ENCODE measurements at regions not wholly inside any gene's neighbourhood (a gene's known extent, or its start where the extent isn't known, plus 50 kb on each side); places are given as distances from the start of the nearest gene placed in this dataset.
"Not testable (repeated sequence)": the region's sequence is repeated elsewhere in the genome, so short reads cannot be mapped to it uniquely, and the experiment has no call there.

DNA sequence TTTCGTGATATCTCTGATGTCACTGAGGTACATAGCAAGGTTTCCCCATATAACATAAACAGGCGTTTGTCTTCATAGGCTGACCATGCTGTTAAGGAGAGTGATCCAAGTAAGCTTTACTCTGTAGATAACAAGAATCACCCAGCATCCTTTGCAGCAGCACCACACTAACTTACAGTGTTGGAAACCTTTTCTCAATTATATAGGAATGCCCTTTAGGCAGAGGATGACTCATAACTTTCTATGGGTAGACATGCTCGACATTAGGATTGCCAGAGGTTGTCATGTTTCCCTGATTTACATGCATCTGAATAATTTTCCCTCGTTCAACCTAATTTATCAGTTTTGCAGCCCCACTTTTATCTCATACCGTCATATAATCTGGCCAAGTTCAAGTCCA, 870.0 kb upstream of the CDH9 start:
- WGBS (ENCODE audit: insufficient coverage, insufficient read length): no CpG with 5 or more reads among the region's 5 CpGs

DNA sequence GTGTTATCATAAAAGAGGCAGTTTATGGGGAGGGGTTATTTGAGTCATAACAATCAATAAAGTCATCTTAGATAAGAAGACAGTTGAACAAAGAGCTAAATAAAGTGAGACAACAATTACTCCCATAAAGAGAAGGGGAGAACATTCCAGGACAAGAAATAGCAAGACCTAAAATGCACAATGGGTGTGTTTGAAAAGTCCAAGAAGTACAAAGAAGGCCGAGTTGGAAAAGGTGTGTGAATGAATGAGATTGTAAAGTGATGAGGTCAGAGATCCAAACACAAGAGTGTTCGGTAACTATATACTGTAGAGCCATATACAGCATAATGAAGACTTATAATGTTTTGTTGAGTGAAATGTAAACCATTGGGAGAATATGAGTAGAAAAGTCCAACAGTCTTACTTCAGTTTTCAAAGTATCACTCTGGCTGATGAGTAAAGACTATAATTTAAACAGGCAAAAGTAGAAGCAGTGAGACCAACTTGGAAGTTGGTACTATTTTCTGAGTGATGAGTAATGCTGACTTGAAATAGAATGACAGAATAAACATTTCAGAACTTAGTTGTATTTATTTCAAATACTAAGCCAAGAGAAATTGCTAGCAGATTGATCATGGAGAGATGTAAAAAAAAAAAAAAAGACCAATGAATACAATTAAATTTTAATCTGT, 868.7 kb upstream of the CDH9 start:
- Histone ChIP-seq H3K4me1 (ENCODE audit: control insufficient read depth, insufficient read depth, low read length) (no peaks in the 10 kb centered on the region), H3K27ac (ENCODE audit: low read length) (no peak overlapping the region), H3K4me3 (ENCODE audit: low read length) (no peak overlapping the region), H3K36me3 (ENCODE audit: control insufficient read depth, insufficient read depth, low read length) (no peaks in the 10 kb centered on the region), H3K9me3 (ENCODE audit: control insufficient read depth, insufficient read depth, low read length) (no peaks in the 10 kb centered on the region), H3K27me3 (ENCODE audit: control insufficient read depth, insufficient read depth, low read length) (no peaks in the 10 kb centered on the region)
- DNase-seq (ENCODE audit: low read depth, low spot score): no peak
- WGBS (ENCODE audit: insufficient coverage, insufficient read length): no CpG with 5 or more reads among the region's 2 CpGs

More for the DNA sequence above, 870.0 kb upstream of the CDH9 start:
- Histone ChIP-seq H3K36me3 (ENCODE audit: control insufficient read depth, insufficient read depth, low read length) (no peaks in the 10 kb centered on the region), H3K9me3 (ENCODE audit: control insufficient read depth, insufficient read depth, low read length) (no peaks in the 10 kb centered on the region), H3K27me3 (ENCODE audit: control insufficient read depth, insufficient read depth, low read length) (no peaks in the 10 kb centered on the region), H3K4me1 (ENCODE audit: control insufficient read depth, insufficient read depth, low read length) (no peaks in the 10 kb centered on the region), H3K27ac (ENCODE audit: low read length) (no peak overlapping the region), H3K4me3 (ENCODE audit: low read length) (no peak overlapping the region)
- no peak for DNase-seq (ENCODE audit: low read depth, low spot score)

DNA sequence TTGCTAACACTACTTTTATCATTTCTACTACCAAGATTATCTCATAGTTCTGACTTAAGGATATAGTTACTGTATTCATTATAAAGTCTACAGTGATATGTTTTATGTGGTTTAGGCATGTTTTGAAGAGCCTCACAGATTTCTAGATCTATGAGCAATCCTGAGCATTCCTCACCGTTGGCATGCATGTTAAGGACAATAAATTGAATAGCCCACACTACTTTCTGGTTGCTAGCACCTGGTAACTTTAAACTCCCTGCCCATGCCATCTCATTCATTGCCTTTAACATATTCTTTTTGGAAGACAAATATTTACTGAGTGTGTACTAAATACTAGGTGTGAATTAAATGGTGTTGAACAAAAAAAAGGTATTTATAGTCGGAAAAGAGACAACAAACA, 868.1 kb upstream of the CDH9 start:
- DNase-seq (ENCODE audit: low read depth, low spot score): no peak
- Histone ChIP-seq H3K9me3 (ENCODE audit: control insufficient read depth, insufficient read depth, low read length) (no peaks in the 10 kb centered on the region), H3K4me1 (ENCODE audit: control insufficient read depth, insufficient read depth, low read length) (no peaks in the 10 kb centered on the region), H3K27ac (ENCODE audit: low read length) (no peak overlapping the region), H3K36me3 (ENCODE audit: control insufficient read depth, insufficient read depth, low read length) (no peaks in the 10 kb centered on the region), H3K27me3 (ENCODE audit: control insufficient read depth, insufficient read depth, low read length) (no peaks in the 10 kb centered on the region), H3K4me3 (ENCODE audit: low read length) (no peak overlapping the region)
- 100% methylated on average over 1 of the region's 2 CpGs for WGBS (ENCODE audit: insufficient coverage, insufficient read length)

DNA sequence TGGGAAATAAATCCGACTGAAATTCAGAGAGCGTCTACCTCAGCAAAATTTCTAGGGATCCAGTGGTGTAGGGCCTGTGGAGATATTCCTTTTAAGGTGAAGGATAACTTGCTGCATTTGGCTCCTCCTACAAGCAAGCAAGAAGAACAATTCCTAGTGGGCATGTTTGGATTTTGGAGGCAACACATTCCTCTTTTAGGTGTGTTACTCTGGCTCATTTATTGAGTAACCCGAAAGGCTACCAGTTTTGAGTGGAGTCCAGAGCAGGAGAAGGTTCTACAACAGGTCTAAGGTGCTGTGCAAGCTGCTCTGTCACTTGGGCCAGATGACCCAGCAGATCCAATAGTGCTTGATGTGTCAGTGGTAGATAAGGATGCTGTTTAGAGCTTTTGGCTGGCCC, 862.4 kb upstream of the CDH9 start:
- H3K4me1 ChIP-seq (ENCODE audit: control insufficient read depth, insufficient read depth, low read length): no peaks in the 10 kb centered on the region
- WGBS (ENCODE audit: insufficient coverage, insufficient read length): no CpG with 5 or more reads among the region's 3 CpGs
- H3K27me3 ChIP-seq (ENCODE audit: control insufficient read depth, insufficient read depth, low read length): no peaks in the 10 kb centered on the region
- H3K36me3 ChIP-seq (ENCODE audit: control insufficient read depth, insufficient read depth, low read length): no peaks in the 10 kb centered on the region
- no peak overlapping the region for H3K4me3 ChIP-seq (ENCODE audit: low read length)
- DNase-seq (ENCODE audit: low read depth, low spot score): no peak
- H3K9me3 ChIP-seq (ENCODE audit: control insufficient read depth, insufficient read depth, low read length): no peaks in the 10 kb centered on the region
- no peak overlapping the region for H3K27ac ChIP-seq (ENCODE audit: low read length)

DNA sequence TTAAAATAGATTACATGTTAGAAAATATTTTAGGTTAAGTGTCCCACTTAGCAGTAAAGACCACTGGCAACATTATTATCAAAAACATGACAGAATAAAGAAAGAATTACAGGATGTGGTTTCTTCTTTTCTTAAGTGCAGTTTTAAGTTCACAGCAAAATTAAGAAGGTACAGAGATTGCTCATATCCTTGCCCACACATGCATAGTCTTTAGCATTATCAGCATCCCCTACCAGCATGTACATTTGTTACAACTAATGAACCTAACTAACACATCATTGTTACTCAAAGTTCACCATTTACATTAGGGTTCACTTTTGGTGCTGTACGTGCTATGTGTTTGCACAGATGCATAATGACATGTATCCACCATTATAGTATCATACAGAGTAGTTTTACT, 837.7 kb upstream of the CDH9 start:
- Histone ChIP-seq H3K4me1 (ENCODE audit: control insufficient read depth, insufficient read depth, low read length) (no peaks in the 10 kb centered on the region), H3K9me3 (ENCODE audit: control insufficient read depth, insufficient read depth, low read length) (no peaks in the 10 kb centered on the region), H3K27ac (ENCODE audit: low read length) (no peak overlapping the region), H3K4me3 (ENCODE audit: low read length) (no peak overlapping the region), H3K27me3 (ENCODE audit: control insufficient read depth, insufficient read depth, low read length) (no peaks in the 10 kb centered on the region), H3K36me3 (ENCODE audit: control insufficient read depth, insufficient read depth, low read length) (no peaks in the 10 kb centered on the region)
- DNase-seq (ENCODE audit: low read depth, low spot score): no peak
- no CpG with 5 or more reads among the region's 1 CpG for WGBS (ENCODE audit: insufficient coverage, insufficient read length)

DNA sequence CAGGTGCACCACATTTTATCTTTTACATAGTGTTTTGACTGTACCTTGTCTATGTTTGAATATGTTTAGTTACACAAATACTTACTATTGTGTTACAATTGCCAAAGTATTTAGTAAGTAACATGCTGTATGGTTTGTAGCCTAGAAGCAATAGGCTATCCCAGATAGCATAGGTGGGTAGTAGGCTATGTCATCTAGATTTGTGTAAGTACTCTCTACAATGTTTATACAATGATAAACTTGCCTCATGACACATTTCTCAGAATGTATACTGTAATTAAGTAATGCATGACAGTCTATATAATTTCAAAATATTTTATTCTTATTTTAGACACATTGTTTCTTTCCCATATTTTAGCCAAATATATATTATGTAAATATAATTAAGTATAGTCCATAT, 836.8 kb upstream of the CDH9 start:
- no peaks in the 10 kb centered on the region for H3K27me3 ChIP-seq (ENCODE audit: control insufficient read depth, insufficient read depth, low read length)
- no peak overlapping the region for H3K4me3 ChIP-seq (ENCODE audit: low read length)
- no peak overlapping the region for H3K27ac ChIP-seq (ENCODE audit: low read length)
- no peaks in the 10 kb centered on the region for H3K36me3 ChIP-seq (ENCODE audit: control insufficient read depth, insufficient read depth, low read length)
- no peak for DNase-seq (ENCODE audit: low read depth, low spot score)
- H3K9me3 ChIP-seq (ENCODE audit: control insufficient read depth, insufficient read depth, low read length): no peaks in the 10 kb centered on the region
- H3K4me1 ChIP-seq (ENCODE audit: control insufficient read depth, insufficient read depth, low read length): no peaks in the 10 kb centered on the region

DNA sequence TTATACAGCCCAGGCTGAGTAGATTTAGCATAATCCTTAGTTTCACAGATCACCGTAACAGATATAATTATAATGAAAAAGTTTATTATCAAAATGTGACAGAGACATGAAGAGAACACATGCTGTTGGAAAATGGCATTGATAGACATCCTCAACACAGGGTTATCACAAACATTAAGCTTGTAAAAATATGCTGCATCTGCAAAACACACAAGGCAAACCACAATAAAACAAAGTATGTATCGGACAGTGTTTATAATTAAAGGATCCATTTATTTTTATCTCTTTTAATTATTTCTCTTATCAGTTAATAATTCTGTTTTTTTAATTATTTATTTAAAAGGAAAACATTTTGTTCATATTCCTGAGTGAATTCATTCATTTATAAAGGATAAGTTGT, 829.9 kb upstream of the CDH9 start:
- no CpG with 5 or more reads among the region's 2 CpGs for WGBS (ENCODE audit: insufficient coverage, insufficient read length)
- DNase-seq (ENCODE audit: low read depth, low spot score): no peak
- Histone ChIP-seq H3K9me3 (ENCODE audit: control insufficient read depth, insufficient read depth, low read length) (no peaks in the 10 kb centered on the region), H3K36me3 (ENCODE audit: control insufficient read depth, insufficient read depth, low read length) (no peaks in the 10 kb centered on the region), H3K27ac (ENCODE audit: low read length) (no peak overlapping the region), H3K4me1 (ENCODE audit: control insufficient read depth, insufficient read depth, low read length) (no peaks in the 10 kb centered on the region), H3K27me3 (ENCODE audit: control insufficient read depth, insufficient read depth, low read length) (no peaks in the 10 kb centered on the region), H3K4me3 (ENCODE audit: low read length) (no peak overlapping the region)

DNA sequence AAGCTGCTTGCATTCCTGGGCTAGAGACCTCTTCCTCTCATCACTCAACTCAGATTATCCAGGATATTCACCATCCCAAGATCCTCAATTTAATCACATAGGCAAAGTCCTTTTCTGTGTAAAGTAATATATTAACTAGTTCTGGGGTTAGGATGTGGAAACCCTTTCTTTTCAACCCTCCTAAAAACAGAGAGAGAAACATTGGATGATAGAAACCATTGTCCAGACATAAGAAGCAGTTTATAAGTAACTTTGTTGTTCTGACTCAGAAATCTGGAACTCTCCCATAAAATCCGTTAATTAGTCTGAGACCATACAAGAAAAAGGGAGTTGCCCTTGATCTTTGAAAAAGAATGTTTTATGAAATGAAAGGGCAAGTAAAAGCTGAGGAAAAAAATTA, 817.1 kb upstream of the CDH9 start:
- no peaks in the 10 kb centered on the region for H3K36me3 ChIP-seq (ENCODE audit: control insufficient read depth, insufficient read depth, low read length)
- DNase-seq (ENCODE audit: low read depth, low spot score): no peak
- no peaks in the 10 kb centered on the region for H3K9me3 ChIP-seq (ENCODE audit: control insufficient read depth, insufficient read depth, low read length)
- no peak overlapping the region for H3K27ac ChIP-seq (ENCODE audit: low read length)
- no peaks in the 10 kb centered on the region for H3K27me3 ChIP-seq (ENCODE audit: control insufficient read depth, insufficient read depth, low read length)
- no CpG with 5 or more reads among the region's 1 CpG for WGBS (ENCODE audit: insufficient coverage, insufficient read length)
- no peak overlapping the region for H3K4me3 ChIP-seq (ENCODE audit: low read length)
- H3K4me1 ChIP-seq (ENCODE audit: control insufficient read depth, insufficient read depth, low read length): no peaks in the 10 kb centered on the region

DNA sequence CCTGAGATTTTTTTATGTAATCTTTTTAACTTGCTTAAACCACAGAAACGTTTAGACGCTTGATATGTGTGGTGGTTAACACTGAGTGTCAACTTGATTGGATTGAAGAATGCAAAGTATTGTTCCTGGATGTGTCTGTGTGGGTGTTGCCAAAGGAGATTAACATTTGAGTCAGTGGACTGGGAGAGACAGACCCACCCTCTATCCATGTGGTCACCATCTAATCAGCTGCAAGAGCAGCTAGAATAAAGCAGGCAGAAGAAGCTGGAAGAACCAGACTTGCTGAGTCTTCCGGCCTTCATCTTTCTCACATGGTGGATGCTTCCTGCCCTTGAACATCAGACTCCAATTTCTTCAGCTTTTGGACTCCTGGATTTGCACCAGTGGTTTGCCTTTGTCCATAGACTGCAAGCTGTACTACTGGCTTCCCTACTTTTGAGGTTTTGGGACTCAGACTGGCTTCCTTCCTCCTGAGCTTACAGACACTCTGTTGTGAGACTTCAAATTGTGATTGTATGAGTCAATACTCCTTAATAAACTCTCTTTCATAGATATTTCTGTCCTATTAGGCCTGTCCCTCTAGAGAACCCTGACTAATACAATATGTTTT, 816.0 kb upstream of the CDH9 start:
- no peaks in the 10 kb centered on the region for H3K9me3 ChIP-seq (ENCODE audit: control insufficient read depth, insufficient read depth, low read length)
- WGBS (ENCODE audit: insufficient coverage, insufficient read length): no CpG with 5 or more reads among the region's 3 CpGs
- H3K27me3 ChIP-seq (ENCODE audit: control insufficient read depth, insufficient read depth, low read length): no peaks in the 10 kb centered on the region
- H3K36me3 ChIP-seq (ENCODE audit: control insufficient read depth, insufficient read depth, low read length): no peaks in the 10 kb centered on the region
- H3K27ac ChIP-seq (ENCODE audit: low read length): no peak overlapping the region
- no peaks in the 10 kb centered on the region for H3K4me1 ChIP-seq (ENCODE audit: control insufficient read depth, insufficient read depth, low read length)
- DNase-seq (ENCODE audit: low read depth, low spot score): no peak
- H3K4me3 ChIP-seq (ENCODE audit: low read length): no peak overlapping the region

DNA sequence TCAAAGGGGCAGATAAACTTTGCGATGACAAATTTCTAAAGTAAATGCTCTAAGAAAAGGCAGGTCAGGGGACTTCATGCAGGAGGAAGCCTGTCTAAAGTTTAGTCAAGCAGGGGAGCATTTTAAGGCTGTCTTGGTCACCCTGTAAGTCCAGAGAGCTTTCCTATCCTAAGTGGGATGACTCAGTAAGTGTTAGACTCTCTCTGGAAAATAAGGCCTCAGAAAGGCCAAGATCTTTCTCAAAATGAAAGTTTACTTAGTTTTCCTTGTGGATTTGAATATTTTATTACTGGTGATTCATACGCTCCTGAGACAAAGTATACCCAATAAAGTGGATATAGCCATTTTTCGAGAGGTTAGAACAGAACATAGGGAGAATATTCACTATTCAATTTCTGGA, 806.9 kb upstream of the CDH9 start:
- H3K27me3 ChIP-seq (ENCODE audit: control insufficient read depth, insufficient read depth, low read length): no peaks in the 10 kb centered on the region
- no peak overlapping the region for H3K27ac ChIP-seq (ENCODE audit: low read length)
- H3K9me3 ChIP-seq (ENCODE audit: control insufficient read depth, insufficient read depth, low read length): no peaks in the 10 kb centered on the region
- no CpG with 5 or more reads among the region's 3 CpGs for WGBS (ENCODE audit: insufficient coverage, insufficient read length)
- no peaks in the 10 kb centered on the region for H3K36me3 ChIP-seq (ENCODE audit: control insufficient read depth, insufficient read depth, low read length)
- H3K4me1 ChIP-seq (ENCODE audit: control insufficient read depth, insufficient read depth, low read length): no peaks in the 10 kb centered on the region
- no peak for DNase-seq (ENCODE audit: low read depth, low spot score)
- H3K4me3 ChIP-seq (ENCODE audit: low read length): no peak overlapping the region

DNA sequence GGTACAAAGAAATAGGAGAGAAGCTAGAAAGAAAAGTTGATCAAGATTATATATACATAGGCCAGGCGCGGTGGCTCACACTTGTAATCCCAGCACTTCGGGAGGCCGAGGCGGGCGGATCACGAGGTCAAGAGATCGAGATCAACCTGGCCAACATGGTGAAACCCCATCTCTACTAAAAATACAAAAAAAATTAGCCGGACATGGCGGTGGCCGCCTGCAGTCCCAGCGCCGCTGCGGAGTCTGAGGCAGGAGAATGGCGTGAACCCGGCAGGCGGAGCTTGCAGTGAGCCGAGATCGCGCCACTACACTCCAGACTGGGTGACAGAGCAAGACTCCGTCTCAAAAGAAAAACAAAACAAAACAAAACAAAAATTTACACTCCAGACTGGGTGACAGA, 798.3 kb upstream of the CDH9 start:
- WGBS (ENCODE audit: insufficient coverage, insufficient read length): no CpG with 5 or more reads among the region's 21 CpGs
- not testable (repeated sequence) for H3K27ac ChIP-seq (ENCODE audit: low read length); H3K27me3 ChIP-seq (ENCODE audit: control insufficient read depth, insufficient read depth, low read length); H3K4me3 ChIP-seq (ENCODE audit: low read length); H3K9me3 ChIP-seq (ENCODE audit: control insufficient read depth, insufficient read depth, low read length); H3K4me1 ChIP-seq (ENCODE audit: control insufficient read depth, insufficient read depth, low read length); H3K36me3 ChIP-seq (ENCODE audit: control insufficient read depth, insufficient read depth, low read length); DNase-seq (ENCODE audit: low read depth, low spot score)

Measured in iPS DF 6.9 (cell line).